ENCODE measurements at regions not wholly inside any gene's neighbourhood (a gene's known extent, or its start where the extent isn't known, plus 50 kb on each side); places are given as distances from the start of the nearest gene placed in this dataset.
A peak's percentile ranks its signal among the peaks of the same experiment; 100 is the strongest.

- DNase-seq = no peak
These were observed 54.4 kb downstream of the ZNF503 start for GRCh38 chr10:75347186-75347585.

- DNase-seq = no peak
These were observed 55.8 kb downstream of the ZNF503 start for GRCh38 chr10:75345738-75346137.

DNA sequence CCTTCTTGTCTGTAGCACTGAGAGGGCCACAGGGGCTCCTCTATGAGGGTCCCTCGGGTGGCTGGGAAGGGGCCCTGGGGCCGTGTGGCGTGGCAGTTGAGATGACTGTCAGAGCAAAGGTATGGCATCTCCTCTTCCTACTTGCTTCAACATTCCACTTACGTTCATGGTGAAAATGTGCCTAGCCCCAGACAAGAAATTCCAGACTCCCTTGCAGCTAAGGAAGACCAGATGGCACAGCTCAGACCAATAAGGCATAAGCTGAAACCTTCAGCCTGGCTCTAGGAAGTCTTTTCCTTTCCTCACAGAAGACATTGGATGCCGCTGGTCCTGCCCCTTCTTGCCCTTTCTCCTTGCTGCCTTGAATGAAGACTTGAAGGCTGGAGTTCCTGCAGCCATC is 57.4 kb downstream of the ZNF503 start:
- DNase-seq = no peak

GRCh38 chr10:75342397-75342796 is 59.2 kb downstream of the ZNF503 start:
- DNase-seq = no peak

- DNase-seq = no peak
These were observed 65.6 kb downstream of the ZNF503 start for GRCh38 chr10:75335983-75336382.

DNA sequence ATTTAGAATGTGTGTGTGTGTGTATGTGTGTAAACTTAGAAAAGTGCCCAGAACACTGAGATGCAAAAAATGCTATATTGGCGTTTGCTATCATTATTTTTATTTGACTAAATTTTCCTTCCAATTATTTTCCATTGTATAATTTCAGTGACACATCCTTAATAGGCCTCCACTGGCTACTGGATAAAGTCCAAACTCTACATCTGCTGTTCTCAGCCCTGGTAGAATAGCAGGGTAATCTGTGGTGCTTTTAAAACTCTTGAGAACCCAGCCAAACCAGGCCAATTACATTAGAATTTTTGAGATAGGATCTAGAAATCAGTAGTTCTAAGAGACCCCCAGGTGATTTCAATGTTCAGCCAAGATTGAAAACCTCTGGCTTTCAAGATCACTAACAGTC is 66.4 kb downstream of the ZNF503 start:
- no peak for DNase-seq

- DNase-seq = no peak
These were observed 66.8 kb downstream of the ZNF503 start for GRCh38 chr10:75334720-75335119.

DNA sequence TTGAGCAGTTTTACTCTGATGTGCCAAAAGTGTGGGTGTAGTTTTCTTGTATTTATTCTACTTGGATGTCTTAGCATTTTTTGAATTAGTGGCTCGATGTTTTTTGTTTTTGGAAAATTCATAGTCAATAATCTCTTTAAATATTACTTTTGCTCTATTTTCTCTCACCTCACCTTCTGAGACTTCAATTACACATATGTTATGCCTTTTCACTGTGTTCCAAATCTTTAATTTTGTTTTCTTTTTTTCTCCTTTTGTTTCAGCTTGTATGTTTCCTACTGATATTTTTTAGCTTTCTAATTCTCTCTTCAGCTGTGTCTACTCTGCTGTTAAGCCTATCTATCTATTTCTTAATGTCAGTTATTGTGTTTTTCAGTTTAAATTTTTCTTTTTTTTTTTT is 69.5 kb downstream of the ZNF503 start:
- DNase-seq = no peak

GRCh38 chr10:75331081-75331480 is 70.5 kb downstream of the ZNF503 start:
- DNase-seq = no peak

DNA sequence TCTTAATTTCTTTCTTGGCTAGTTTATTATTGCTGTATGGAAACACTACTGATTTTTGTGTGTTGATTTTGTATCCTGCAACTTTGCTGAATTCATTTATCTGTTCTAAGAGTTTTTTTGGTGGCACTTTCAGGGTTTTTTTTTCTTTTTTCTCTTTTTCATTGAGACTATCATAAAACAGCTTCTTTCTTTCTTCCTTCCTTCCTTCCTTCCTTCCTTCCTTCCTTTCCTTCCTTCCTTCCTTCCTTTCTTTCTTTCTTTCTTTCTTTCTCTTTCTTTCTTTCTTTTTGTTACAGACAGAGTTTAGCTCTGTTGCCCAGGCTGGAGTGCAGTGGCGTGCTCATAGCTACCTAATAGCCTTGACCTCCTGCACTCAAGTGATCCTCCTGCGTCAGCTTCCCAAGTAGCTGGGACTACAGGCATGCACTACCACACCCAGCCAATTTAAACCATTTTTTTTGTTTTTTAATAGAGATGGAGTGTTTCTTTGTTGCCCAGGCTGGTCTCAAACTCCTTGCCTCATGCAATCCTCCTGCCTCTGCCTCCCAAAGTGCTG is 72.3 kb downstream of the ZNF503 start:
- no peak for DNase-seq

DNA sequence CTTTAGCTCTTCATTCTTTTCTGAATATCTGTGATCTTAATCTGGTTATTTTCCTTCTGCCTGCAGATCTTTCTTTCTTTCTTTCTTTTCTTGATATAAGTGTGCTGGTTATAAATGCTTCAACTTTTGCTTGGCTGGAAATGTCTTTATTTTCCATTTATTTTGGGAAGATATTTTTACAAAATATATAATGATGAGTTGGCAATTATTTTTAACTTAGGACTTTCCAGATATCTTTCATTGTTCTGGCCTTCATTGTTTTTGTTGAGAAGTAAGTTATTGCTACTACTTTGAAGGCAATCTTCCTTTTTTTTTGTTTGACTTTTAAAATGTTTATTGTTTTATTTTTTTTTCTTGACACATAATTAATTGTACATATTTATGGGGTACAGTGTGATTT is 75.3 kb downstream of the ZNF503 start:
- no peak for DNase-seq

- no peak for DNase-seq
These were observed 82.3 kb downstream of the ZNF503 start for GRCh38 chr10:75319274-75319673.

GRCh38 chr10:75314570-75314969 is 78.8 kb upstream of the COMTD1 start:
- no peak for DNase-seq

DNA sequence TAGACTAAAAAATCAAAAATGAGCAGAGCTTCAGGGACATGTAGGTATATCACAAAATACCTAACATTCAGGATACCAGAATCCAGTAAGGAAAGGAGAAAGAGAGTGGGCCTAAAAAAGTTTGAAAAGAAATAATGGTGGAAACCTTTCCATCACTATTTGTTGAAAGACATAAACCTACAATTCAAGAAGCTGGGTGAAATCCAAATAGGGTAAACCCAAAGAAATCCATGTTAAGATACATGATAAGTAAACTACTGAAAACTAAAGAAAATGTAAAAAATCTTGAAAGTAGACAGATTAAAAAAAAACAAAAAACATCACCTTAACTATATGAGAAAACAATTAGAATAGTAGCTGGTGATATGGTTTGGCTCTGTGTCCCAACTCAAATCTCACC is 76.7 kb upstream of the COMTD1 start:
- no peak for DNase-seq

DNA sequence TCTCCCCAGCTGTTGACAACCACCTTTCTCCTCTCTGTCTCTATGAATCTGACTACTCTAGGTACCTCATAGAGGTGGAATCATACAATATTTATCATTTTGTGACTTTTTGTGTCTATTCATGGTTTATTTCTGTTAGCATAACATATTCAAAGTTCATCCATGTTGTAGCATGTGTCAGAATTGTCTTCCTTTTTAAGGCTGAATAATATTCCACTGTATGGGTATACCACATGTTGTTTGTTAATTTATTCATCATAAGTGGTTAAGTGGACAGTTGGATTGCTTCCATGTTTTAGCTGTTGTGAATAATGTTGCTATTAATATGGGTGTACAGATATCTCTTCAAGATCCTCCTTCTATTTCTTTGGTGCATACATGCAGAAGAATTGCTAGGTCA is 69.9 kb upstream of the COMTD1 start:
- no peak for DNase-seq

DNA sequence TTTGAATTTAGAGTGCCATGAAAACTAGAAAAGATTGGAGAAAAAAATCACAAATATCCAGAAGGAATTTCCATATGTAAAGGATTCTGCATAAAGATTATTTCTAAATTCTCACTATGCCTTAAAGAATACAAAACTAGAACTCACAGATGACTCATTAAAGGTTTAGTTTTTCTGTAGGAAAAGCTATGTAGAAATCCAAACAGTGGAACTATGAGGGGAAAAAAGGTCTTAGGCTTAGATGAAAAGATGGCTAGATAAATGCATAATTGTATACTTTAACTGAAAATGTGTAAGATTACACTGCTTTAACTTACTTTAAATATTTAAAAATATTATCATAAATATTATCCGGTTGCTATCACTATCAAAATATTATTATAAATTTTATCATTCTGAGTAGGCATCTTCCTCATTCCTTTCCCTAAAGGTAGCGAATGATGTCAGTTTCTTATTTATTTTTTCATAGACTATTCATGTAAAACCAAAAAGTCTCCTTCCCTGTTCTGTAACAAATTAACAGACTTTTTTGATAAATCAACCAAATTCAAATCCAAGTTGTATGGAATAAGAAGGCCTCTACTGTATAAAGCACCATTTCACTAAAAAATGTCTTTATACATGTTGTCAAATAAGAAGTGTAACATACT is 69.1 kb upstream of the COMTD1 start:
- DNase-seq = no peak

DNA sequence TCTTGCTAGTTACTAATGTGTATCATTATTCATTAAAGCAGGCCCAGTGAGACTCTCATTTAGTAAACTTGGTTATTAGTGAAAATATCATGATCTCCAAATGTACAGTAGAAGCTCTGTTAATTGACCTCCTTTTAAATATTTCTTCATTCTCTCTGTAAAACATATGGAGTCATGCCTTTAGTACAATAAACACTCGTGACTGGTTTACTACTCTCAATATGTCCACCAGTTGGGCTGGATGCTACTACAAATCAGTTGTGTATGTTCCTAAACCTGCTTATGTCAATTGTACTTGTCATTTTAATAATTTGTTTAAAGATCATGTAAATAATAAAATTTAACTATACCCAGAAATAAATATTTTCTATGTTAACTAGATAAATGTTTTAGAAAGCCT is 68.6 kb upstream of the COMTD1 start:
- DNase-seq = no peak

GRCh38 chr10:75303045-75303777 is 67.5 kb upstream of the COMTD1 start:
- no peak for DNase-seq

DNA sequence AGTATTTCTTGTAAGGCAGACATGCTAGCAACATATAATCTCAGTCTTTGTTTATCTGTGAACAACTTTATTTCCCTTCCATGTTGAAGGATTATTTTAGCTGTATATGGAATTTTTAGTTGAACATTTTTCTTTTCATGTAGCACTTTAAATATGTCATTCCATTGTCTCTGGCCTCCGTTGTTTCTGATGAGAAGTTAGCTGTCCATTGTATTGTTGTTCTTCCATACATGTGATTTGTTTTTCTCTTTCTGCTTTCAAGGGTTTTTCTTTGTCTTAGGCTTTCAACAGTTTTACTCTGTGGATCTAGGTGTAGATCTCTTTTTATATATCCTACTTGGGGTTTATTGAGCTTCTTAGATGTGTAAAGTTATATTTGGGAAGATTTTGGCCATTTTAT is 66.3 kb upstream of the COMTD1 start:
- no peak for DNase-seq

- no peak for DNase-seq
These were observed 61.4 kb upstream of the COMTD1 start for GRCh38 chr10:75297021-75297599.

- DNase-seq = no peak
These were observed 60.2 kb upstream of the COMTD1 start for GRCh38 chr10:75295868-75296441.

GRCh38 chr10:75294866-75295701 is 59.3 kb upstream of the COMTD1 start:
- DNase-seq = peak; percentile 48 to 73

- no peak for DNase-seq
These were observed 58.7 kb upstream of the COMTD1 start for GRCh38 chr10:75294518-75294865.
